ENCODE measurements at regions not wholly inside any gene's neighbourhood (a gene's known extent, or its start where the extent isn't known, plus 50 kb on each side); places are given as distances from the start of the nearest gene placed in this dataset.

DNA sequence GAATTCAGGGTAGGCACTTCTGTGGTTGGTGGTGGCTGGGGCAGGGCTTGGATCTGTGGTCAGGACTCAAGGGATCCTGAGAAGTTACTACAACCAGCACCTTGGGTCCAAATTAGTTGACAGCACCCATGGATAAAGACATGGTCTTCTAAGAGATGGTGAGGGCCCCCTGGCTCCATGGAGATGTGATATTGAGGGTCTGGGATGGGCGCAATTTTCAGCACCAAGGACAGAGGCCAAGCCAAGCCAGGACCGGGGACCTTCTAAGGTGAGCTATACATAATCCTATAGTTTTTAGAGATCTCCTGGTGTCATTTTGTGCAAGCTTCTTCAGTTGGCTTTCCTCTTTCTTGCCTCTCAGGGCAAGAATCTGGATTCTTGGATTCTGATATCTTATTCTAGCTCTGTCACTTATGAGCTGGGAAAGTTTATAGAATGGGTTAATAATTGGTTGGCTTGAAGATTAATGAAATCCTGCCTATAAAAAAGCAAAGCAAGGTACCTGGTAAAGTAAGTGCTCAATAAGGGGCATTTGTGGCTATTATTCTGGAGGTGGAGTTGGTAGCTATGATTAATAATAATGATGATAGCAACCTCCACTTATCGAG, 130.1 kb upstream of the LHX5 start:
- H3K4me3 ChIP-seq (ENCODE audit: low read depth, low read length), result no peak overlapping the region
- TF ChIP-seq, protein P1, sequence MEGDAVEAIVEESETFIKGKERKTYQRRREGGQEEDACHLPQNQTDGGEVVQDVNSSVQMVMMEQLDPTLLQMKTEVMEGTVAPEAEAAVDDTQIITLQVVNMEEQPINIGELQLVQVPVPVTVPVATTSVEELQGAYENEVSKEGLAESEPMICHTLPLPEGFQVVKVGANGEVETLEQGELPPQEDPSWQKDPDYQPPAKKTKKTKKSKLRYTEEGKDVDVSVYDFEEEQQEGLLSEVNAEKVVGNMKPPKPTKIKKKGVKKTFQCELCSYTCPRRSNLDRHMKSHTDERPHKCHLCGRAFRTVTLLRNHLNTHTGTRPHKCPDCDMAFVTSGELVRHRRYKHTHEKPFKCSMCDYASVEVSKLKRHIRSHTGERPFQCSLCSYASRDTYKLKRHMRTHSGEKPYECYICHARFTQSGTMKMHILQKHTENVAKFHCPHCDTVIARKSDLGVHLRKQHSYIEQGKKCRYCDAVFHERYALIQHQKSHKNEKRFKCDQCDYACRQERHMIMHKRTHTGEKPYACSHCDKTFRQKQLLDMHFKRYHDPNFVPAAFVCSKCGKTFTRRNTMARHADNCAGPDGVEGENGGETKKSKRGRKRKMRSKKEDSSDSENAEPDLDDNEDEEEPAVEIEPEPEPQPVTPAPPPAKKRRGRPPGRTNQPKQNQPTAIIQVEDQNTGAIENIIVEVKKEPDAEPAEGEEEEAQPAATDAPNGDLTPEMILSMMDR (IDR thresholded peaks at IDR 0.05; ENCODE audit: insufficient read depth, low read depth, low read length, missing control alignments), result no peak
- no peak for DNase-seq (ENCODE audit: low read depth)

DNA sequence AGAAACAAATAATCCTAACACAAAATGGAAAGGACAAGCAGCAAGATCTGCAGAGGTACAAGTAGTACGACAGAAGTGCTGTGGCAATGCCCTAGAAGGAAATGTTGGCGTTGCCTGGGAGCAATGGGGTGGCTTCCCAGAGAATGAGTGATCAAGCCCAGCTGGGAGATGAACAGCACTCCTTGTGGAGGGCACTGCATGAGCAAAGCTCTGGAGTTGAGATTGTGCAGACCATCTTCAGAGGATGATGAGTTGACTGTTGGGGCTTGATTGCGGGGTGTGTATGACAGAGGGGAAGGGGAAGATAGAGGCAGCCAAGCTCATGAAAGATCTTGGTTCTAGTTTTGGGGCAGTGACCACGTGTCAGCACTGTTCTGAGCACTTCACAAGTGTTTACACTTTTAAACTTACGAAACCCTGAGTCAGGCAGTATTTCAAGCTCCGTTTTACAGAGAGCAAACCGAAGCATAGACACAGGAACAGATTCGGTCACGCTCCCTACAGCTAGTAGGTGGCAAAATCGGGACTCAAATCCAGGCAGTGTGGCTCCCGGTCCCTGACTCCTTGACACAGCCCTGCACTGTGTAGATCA, 127.2 kb upstream of the LHX5 start:
- DNase-seq (ENCODE audit: low read depth), result no peak

DNA sequence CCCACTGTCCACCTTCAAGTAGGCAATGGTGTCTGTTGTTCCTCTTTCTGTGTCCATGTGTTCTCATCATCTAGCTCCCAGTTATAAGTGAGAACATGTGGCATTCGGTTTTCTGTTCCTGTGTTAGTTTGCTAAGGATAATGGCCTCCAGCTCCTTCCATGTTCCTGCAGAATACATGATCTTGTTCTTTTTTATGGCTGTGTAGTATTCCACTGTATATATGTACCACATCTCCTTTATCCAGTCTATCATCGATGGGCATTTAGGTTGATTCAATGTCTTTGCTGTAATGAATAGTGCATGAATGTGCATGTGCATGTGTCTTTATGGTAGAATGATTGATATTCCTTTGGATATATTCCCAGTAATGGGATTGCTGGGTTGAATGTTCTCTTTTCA, 123.3 kb upstream of the LHX5 start:
- TF ChIP-seq, protein P1 (IDR thresholded peaks at IDR 0.05; ENCODE audit: insufficient read depth, low read depth, low read length, missing control alignments), result no peak
- DNase-seq (ENCODE audit: low read depth), result no peak
- H3K4me3 ChIP-seq (ENCODE audit: low read depth, low read length), result no peak overlapping the region

More for the DNA sequence above, 127.2 kb upstream of the LHX5 start:
- no peak overlapping the region for H3K4me3 ChIP-seq (ENCODE audit: low read depth, low read length)
- TF ChIP-seq, protein P1 (IDR thresholded peaks at IDR 0.05; ENCODE audit: insufficient read depth, low read depth, low read length, missing control alignments), result no peak

DNA sequence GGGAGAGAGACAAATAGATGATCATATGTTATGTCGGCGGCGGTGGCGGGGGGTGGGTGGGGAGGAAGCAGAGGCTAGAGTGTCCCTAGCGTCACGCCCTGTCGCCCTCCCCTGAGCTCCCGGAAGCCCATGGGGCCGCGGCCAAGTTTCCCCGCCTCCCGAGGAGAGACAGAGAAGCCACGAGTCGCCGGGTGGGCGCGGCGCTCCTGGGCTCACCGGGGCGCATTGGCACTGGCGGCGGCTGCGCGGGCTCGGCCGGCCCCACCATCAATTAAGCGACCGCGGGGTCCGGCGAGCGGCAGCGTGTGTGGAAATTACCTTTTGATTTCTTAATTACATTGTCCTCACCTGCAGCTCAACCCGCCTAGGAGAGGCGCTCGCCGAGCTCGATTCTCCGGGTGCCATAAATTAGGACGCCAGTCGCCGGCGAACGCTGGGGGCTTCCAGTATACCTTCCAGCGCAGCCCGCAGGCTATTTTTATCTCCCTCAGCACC, 119.9 kb upstream of the LHX5 start:
- TF ChIP-seq, protein P1 (IDR thresholded peaks at IDR 0.05; ENCODE audit: insufficient read depth, low read depth, low read length, missing control alignments), result no peak

DNA sequence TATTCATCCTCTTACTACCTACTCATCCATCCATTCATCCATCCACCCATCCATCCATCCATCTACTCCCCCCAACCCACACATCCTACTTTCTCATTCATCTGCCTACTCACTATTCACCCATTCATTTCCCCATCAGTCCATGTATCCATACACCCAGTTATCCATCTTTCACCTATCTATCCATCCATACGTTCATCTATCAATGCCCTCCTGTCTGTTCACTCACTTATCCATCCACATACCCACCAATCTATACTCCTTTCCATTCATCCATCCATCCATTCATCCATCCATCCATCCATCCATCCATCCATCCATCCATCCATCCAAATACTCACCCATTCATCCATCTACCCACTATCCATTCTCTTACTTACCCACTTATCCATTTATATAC, 117.8 kb upstream of the LHX5 start:
- TF ChIP-seq, protein P1 (IDR thresholded peaks at IDR 0.05; ENCODE audit: insufficient read depth, low read depth, low read length, missing control alignments), result no peak
- DNase-seq (ENCODE audit: low read depth), result no peak
- H3K4me3 ChIP-seq (ENCODE audit: low read depth, low read length), result no peak overlapping the region

More for the DNA sequence above, 119.9 kb upstream of the LHX5 start:
- DNase-seq (ENCODE audit: low read depth), result peak; percentile 31
- H3K4me3 ChIP-seq (ENCODE audit: low read depth, low read length), result no peak overlapping the region

DNA sequence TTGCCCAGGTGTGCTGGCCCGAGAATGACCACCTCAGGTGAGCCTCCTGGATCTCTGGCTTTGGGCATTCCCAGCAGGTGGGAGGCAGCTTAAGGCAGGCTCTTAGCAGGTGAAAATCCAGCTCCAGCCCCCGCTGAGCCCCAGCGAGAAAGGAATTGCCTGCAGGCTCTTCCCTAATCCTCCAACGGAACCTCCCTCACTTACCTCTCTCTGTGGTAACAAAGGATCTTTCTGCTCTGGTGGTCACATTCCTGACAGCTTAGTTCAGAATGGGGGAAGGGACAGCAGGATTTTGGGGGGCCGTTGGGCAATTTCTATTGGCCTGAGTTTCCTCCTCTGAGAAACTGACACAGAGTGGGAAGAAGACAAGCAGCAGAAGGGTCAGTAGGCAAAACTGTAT, 116.0 kb upstream of the LHX5 start:
- H3K4me3 ChIP-seq (ENCODE audit: low read depth, low read length), result no peak overlapping the region
- TF ChIP-seq, protein P1 (IDR thresholded peaks at IDR 0.05; ENCODE audit: insufficient read depth, low read depth, low read length, missing control alignments), result no peak
- no peak for DNase-seq (ENCODE audit: low read depth)

Data from GM12865 (cell line).